ENCODE measurements at regions not wholly inside any gene's neighbourhood (a gene's known extent, or its start where the extent isn't known, plus 50 kb on each side); places are given as distances from the start of the nearest gene placed in this dataset.
"Not testable (repeated sequence)": the region's sequence is repeated elsewhere in the genome, so short reads cannot be mapped to it uniquely, and the experiment has no call there.

DNA sequence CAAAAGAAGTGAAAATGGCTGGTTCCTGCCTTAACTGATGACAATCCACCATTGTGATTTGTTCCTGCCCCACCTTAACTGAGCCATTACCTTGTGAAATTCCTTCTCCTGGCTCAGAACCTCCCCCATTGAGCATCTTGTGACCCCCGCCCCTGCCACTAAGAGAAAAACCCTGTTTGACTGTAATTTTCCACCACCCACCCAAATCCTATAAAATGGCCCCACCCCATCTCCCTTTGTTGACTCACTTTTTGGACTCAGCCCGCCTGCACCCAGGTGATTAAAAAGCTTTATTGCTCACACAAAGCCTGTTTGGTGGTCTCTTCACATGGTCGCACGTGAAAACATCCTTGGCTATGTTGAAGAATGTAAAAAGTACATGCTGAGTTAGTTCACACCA lies 197.6 kb upstream of the FBN2 start:
- not testable (repeated sequence) for DNase-seq (ENCODE audit: low read depth)

DNA sequence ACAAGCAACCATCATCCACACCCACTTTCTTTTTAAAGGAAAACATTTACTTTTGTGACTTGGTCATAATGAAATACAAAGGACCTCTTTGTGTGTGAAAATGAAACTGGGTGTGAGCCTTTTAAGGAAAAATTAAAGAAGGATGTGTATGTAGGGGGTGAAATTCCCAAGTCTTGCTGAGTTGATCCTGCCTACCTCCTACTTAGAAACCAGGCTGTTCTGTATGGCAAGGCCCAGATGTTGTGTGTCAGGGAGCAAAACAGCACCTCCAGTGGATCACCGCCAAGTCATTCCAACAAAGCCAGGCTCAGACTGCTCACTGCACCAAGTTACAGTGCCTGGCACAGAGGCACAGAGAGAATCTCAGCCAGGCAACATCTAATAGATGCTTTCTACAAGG lies 198.5 kb upstream of the FBN2 start:
- no peak for DNase-seq (ENCODE audit: low read depth)

DNA sequence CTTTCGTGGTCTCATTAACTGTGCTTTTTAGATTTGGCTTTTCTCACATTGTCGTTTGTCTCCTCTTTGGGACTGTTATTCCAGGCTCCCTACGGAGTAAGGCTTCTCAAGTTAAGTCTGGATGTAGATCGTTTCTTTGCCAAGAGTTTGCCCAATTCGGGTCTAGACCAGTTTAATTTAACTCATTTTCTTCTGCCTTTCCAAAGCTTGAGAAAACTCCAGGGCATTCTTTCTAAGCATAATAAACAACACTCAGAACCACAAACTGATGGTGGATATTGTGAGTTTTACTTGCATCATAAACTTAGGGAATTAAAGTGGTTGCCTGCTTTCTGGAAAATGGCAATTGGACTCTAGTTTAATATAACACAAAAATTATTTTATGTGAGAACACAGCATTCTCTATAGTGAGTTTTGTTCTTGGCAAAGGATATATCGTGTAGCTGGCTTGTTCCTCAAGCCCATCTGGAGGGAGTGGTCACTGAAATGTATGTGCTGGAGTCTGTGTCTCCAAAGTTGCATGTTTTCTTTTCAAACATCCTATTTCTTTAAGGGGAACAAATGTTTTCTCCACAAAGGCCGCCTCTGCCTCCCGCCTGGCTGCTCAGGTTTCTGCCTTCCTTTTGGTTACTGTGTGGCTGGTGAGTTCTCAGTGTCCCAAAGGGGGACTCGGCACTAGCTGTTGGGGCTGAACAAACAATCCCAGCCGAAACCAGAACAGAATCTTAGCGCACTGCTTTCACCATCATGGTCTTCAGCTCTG lies 211.3 kb upstream of the FBN2 start:
- no peak for DNase-seq (ENCODE audit: low read depth)

DNA sequence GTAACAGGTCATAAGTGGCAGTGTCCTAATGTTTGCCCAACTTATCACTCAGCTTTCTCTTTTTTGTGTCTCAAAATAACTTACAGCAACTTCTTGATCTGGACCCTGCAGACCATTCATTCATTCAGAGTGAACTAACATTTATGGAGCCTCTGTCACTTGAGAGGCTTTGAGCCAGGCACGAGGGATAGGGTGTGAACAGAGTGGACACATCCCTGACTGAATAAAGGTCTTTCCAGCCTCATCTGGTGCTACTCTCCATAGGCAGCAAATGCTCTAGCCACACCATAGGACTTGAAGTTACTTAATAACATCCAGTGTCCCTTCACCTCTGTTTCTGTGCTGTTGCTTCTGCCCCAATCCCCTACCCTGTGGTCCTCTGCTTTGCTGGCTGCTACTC lies 212.1 kb upstream of the FBN2 start:
- no peak for DNase-seq (ENCODE audit: low read depth)

DNA sequence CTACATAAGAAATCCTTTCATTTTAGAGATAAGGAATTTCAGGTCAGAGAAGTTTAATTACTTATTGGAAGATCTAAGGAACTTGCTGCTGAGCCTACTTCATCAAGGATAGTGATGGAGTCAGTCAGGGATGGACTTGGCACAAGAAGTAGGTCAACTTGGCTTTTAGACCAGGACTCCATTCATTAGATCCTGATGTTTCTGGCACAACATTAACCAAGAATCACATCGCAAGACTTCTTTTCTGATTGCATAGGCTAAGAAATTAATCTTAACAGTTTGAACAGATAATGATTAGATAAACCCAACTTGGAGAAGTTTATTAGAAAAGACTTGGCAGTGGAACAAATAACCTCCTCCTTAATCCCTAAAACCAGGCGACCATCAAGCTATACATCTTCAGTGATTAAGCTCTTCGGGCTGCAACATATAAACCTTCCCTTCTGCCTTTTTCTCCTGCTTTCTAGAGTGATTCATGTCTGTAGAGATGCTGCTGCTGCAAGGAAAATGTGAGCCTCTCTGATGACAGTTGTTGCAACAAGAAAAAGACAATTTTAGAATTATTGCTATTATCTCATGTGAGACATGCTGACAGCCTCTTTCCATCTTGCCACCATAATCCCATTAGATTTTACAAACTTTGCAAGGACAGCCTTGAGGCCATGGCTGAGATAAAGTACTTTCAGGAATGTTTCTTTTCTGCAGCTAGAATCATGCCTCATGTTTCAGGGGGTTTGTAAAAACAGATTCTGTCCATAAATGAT lies 207.9 kb upstream of the SLC27A6 start:
- DNase-seq (ENCODE audit: low read depth): no peak

DNA sequence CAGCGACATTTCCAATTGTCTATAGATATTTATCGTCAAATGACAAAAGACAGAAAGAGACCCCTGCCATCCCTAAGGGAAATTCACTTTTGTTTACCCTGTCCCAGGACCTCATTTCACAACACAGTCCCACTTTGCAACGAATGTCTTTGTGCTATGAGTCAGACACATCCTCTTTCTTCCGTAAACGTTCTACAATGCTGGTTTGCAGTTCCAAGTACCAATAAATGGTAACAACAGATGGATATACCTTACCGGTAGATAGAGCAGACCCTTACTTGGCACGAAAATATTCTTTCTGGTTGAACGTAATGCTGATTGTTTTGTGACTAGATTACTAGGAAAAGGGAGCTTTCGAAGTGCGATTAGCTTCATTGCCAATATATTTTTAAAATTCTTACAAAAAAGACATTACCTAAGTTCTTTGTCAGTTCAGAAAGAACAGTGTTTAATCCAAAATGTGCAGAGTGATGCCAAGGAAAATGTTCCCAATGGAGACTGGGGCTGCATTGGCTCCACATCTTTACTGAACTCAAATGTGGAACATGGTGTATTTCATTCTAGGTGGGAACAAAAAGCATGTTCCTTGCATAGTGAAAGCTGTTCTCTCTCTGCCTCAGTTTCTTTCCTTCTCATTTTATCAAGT lies 202.5 kb upstream of the SLC27A6 start:
- no peak for DNase-seq (ENCODE audit: low read depth)

DNA sequence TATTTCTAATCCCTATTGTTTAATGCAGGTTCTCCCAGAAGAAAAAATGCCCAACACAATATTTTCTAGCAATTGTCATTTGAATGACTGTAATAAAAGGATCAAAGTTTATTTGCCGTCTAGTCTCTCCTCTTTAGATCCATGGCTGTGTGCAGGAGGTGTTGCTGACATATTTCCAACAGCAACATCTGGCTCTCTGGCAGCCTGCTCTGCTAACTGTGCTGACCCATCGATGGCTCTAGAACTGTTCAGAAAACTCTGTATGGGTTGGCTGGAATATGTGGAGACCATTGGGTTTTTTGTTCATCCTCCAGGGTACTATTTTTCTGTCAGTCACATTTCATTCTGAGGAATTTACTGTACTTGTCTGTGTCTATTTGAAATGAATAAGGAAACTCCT lies 202.0 kb upstream of the SLC27A6 start:
- no peak for DNase-seq (ENCODE audit: low read depth)

DNA sequence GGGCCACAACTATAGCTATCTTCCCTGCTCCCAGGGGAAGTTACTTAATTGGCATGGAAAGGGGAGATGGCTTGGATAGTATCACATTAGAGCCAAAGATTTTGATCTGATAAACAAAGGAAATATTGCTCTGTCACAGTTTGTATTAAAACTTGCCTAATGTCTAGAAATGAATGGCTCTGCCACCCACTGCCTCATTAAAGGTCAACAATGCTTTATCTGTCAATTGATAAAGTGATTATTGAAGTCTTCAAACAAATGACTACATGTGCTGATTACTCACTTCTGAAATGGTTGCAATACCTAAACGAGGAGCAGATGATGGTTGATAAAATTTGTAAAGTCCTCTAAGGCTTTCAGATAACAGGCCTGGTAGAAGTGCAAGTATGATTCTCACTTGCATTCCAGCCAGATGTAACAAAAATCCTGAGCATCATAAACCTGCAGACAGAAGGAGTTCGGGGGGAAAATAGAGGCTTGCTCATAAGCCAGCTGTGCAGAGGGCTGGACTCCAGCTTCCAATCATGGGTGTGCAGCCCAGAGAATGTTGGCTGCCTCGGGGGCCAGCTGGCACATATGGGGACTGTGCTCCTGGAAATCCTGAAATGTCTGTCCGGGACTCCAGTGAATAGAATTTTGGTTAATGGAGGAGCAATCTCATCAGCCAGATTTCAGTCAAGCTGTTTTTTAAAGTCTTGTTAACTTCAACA lies 200.5 kb upstream of the SLC27A6 start:
- DNase-seq (ENCODE audit: low read depth): no peak

DNA sequence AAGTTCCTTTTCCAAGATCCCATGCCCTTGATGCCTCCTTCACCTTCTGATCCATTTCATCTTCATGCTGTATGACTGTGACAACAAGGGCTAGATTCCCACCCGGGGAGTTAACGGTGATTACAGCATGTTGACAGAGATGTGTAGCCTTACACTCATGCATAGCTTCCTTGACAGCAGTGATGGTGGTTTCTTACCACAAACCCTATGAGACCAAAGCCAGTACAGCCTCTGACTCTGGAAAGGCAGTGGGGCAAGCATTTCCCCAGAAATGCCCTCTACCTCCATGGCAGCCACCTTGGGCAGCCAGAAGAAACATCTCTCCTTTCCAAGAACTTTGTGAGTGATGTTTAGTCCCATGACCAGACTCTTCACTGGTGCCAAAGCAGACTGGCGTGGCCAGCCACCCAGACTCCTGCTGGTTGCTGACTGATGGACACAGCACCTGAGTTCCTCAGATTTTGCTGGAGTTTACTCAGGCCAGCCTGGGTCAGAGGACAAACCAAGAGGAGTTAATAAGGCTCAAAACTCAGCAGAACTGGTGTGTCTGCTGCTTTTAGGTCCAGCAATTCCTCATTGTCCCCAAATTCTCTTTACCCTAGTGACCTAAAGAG lies 199.7 kb upstream of the SLC27A6 start:
- no peak for DNase-seq (ENCODE audit: low read depth)

DNA sequence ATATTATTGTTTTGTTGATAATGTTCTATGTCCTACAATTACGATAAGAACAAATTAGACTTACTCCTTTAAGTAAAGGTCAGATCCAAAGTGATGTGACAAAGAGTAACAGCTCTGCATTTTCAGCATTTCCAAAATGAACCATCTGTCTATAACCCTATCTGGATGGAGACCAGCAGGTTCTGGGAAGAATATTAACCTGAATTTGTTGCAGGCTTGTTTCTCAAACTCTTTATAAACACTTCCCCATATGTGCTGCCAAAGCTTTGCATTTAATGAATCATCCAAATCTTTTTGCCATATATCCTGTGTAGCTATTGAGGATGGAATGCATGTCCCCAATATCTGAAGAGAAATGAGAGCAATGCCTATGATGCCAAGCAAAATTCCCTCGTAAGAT lies 198.9 kb upstream of the SLC27A6 start:
- DNase-seq (ENCODE audit: low read depth): no peak

DNA sequence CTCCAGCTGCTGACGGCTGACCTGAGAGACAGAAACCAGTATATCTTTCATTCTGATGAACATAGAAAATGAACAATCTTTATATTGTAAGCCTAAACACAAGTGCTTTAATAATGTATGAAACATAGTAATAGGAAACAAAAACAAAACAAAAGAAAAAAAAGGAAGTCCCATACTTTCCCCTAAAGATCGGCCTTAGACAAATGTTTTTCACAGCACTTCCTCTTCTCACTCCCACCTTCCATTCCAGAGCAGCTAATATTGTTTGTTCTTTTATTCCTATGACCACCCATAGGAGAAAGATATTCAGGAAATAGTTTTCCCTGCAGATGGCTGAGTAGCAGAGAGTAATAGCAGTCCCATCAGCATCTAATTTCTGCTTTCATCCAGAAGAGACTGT lies 194.4 kb upstream of the SLC27A6 start:
- DNase-seq (ENCODE audit: low read depth): no peak

DNA sequence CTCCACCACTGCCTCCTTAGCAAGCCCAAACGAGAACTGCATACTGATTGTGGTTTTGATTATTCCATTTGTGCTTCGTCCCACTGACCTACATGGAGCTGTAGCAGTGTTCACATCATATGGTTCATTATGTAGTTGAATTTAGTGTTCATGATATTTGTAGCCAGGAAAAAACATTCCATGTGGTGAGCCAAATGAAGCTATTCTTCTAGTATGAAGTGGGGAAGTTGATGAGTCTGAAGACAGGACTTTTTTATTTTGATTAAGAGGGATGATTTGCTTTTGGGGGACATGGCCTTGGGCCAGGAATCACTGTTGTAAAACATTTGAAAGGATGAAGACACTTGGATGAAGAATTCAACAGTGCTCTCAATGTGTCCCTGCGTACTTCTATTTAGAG lies 192.9 kb upstream of the SLC27A6 start:
- DNase-seq (ENCODE audit: low read depth): no peak

DNA sequence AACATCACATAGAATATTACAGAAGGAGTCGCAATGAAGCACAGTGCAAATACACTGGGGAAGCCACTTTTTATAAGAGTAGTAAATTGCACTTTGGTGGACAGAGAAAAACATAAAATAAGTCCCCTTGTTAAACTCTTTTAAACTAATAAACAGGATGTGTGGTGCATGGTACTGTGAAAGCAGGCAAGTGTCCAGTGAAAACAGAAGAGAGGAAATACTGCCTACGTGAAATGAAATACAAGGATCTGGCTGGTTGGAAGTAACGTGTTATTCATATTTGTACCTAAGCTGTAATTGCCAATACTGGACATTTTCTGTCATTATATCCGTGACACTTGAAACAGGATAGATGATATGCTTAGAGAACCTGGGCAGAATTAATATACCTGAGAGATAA lies 191.9 kb upstream of the SLC27A6 start:
- no peak for DNase-seq (ENCODE audit: low read depth)

DNA sequence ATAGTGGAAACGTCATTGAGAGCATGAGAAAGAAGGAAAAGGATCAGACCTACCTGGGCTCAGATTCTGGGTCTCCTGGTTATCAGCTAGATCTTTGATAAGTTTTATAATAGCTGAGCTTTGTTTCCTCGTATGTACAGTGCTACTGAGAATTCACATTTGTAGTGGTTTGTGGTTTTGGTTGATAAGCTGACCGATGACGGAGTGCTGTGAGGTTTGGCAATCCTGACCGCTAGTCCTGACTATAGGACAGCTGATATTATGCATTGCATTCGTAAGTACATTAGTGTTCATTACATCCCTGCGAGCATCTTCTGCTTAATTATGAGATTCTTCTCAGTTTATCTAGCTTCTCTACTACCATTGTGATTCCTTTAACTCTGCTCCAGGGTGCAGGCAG lies 190.7 kb upstream of the SLC27A6 start:
- DNase-seq (ENCODE audit: low read depth): no peak

DNA sequence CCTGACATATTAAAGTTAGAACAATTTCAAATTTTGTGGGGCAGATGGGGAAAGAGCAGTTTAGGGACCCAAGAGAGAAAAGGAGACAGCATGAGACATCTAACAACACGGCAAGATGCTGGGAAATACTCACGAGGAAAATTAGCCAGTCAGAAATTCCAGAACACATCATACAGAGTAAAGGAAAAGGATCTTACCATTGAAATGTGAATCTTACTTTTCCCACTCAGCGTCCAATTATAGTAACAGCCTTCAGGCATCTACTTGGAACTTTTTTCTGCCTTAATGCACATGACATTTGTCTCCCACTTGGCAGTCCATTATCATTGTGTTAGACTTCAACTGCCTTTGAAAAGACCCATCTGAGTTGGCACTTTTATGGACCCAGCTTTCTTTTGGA lies 189.7 kb upstream of the SLC27A6 start:
- DNase-seq (ENCODE audit: low read depth): no peak

DNA sequence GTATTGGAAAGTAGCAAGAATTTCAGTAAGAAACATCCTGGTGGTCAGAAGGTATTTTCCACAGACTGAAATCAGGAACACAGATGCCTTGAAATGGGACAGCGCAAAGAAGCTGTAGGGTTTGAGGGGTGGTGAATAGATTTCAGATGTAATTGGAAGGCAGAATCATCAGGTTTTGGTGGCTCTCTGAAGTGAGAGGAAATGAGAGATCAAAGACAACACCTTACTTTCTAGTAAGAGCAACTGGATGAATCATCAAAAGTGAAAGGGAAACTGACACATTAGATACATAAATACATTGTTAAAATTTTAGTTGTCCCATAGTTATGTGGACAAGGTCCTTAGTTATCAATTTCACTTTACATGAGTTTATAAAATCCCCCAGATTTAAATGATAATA lies 188.2 kb upstream of the SLC27A6 start:
- no peak for DNase-seq (ENCODE audit: low read depth)

DNA sequence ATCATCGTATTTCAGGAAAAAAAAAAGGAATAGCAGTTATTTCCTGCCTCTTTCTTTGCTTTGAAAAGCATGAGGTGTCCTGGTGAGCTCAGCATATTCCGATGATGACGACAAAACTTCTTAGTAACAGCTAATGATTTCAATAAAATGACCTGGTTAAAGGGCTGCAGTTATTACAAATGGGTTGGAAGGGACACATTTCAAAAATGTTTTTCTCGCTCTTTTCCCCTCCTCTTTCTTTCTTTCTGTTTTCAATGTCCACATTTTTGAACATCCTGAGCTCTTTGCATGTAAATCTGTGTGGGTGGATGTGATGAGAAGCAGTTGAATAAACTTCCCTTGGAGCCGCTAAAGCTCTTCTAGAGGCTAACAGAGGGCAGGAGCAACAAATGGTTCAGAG lies 186.8 kb upstream of the SLC27A6 start:
- DNase-seq (ENCODE audit: low read depth): no peak

DNA sequence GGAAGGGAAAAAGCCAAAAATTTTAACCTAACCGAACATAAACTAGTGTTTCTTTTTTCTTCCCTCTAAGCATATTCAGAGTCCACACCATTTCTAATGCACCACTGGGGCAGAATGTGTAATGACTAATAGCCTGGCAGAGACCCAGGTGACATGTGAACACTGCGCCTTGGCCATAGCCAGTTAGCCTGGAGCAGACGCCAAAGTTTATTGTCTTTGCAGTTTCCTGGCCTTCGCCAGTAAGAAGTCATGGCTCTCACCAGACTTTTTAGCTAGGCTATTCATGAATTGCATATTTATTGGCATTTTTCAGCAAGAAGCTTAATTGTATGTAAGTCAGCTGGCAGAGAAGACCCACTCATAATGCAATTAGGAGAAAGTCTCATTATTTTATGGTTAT lies 182.8 kb upstream of the SLC27A6 start:
- DNase-seq (ENCODE audit: low read depth): no peak

DNA sequence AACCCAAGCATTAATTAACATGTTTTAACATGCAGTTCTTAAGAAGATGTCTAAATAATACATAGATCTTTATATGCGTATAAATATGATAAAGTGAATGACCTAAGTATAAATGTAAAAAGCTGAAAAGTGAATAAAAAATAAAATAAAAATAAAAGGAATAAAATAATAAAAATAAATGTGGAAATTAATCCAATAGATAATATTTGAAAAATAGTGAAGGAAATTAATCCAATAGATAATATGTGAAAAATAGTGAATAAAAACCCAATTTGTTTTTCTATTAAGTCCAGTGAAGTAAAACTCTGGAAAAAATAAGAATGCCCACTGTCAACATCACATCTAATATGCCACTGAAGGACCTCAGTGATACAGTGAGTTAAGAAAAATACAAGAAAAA lies 180.6 kb upstream of the SLC27A6 start:
- DNase-seq (ENCODE audit: low read depth): no peak

DNA sequence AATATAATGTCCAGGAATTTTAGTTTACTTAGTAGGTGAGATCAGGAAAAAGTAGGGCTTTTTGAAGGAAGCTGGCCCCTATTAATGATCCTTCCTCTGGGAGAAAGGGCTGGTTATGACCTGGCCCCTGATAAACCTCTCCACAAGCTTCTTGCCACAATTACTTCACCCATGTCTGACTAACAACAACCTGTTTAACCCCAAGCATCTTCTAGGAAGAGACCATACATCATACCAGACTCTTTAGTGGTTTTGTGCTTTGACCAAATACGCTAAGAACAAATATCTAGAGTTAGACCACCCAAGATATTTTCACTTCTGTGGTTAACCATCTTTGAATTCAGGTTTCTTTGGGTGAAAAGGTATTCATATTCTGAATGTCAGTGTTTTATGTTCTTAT lies 174.0 kb upstream of the SLC27A6 start:
- DNase-seq (ENCODE audit: low read depth): no peak

DNA sequence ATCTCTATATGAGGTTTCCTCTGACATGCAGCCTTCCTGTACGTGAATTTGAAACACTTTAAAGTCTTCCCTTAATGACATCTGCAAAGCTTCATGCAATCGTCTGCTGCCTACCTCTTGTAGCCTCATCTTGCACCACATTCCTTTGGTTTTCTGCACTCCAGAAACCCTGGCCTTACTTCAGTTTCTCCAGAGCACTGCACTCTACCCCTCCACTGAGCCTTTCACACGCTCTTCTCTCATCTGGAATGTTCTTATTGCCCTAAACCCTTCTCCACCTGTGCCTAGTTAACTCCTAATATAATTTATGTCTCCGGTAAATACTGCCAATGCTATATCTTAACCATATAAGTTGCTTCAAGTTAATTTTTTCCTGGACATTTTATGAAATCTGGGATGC lies 168.8 kb upstream of the SLC27A6 start:
- no peak for DNase-seq (ENCODE audit: low read depth)

DNA sequence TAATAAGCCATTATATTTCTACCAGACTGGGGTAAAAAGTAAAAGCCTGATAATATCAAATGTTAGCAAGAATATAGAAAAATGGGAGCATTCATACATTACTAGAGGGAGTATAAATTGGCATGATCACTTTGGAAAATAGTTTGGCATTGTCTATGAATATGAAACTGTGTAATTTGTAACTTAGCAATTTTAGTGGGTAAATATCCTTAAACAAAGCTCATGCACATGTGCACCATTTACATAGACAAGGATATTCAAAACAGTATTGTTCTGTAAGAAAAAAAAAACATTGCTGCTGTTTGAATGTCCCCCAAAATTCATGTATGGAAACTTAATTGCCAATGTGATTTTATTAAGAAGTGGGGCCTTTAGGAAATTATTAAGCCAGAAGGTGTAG lies 166.4 kb upstream of the SLC27A6 start:
- no peak for DNase-seq (ENCODE audit: low read depth)
